Mucosa of gallbladder (tissue), 1 donor: ENCODE measurements at regions not wholly inside any gene's neighbourhood (a gene's known extent, or its start where the extent isn't known, plus 50 kb on each side); places are given as distances from the start of the nearest gene placed in this dataset.

Experiments
- DNase-seq: peaks from one replicate; pipeline ENCODE4 v3.0.0-alpha.2; 2020; ENCODE audit warnings: low spot score
- donor health status: DM: no; HTN: no; CAD: no.

GRCh38 chr13:47044842-47045241, 148.0 kb upstream of the HTR2A start:
- no peak for DNase-seq

GRCh38 chr13:47039106-47039505, 142.3 kb upstream of the HTR2A start:
- DNase-seq, result no peak

GRCh38 chr13:47038188-47038587, 141.3 kb upstream of the HTR2A start:
- DNase-seq, result no peak

GRCh38 chr13:47036294-47037008, 139.6 kb upstream of the HTR2A start:
- no peak for DNase-seq

- DNase-seq, result no peak
These were observed 136.4 kb upstream of the HTR2A start for GRCh38 chr13:47033216-47033615.

GRCh38 chr13:47027780-47028437, 131.1 kb upstream of the HTR2A start:
- no peak for DNase-seq

- DNase-seq, result no peak
These were observed 129.1 kb upstream of the HTR2A start for GRCh38 chr13:47025791-47026447.

GRCh38 chr13:47019977-47020376, 123.1 kb upstream of the HTR2A start:
- no peak for DNase-seq

- no peak for DNase-seq
These were observed 120.6 kb upstream of the HTR2A start for GRCh38 chr13:47017476-47017875.

GRCh38 chr13:47008318-47008717, 111.5 kb upstream of the HTR2A start:
- DNase-seq, result no peak

GRCh38 chr13:47005756-47006414, 109.0 kb upstream of the HTR2A start:
- no peak for DNase-seq

- no peak for DNase-seq
These were observed 107.7 kb upstream of the HTR2A start for GRCh38 chr13:47004540-47004939.

GRCh38 chr13:47004027-47004426, 107.2 kb upstream of the HTR2A start:
- no peak for DNase-seq

GRCh38 chr13:47000165-47000564, 103.3 kb upstream of the HTR2A start:
- no peak for DNase-seq

- DNase-seq, result no peak
These were observed 99.6 kb upstream of the HTR2A start for GRCh38 chr13:46996316-46997030.

GRCh38 chr13:46995874-46996273, 99.0 kb upstream of the HTR2A start:
- DNase-seq, result no peak

- DNase-seq, result no peak
These were observed 97.6 kb upstream of the HTR2A start for GRCh38 chr13:46994492-46994891.

- DNase-seq, result no peak
These were observed 95.6 kb upstream of the HTR2A start for GRCh38 chr13:46992383-46992952.

GRCh38 chr13:46983881-46984280, 87.0 kb upstream of the HTR2A start:
- DNase-seq, result no peak

- no peak for DNase-seq
These were observed 86.2 kb upstream of the HTR2A start for GRCh38 chr13:46982856-46983582.

GRCh38 chr13:46975173-46975572, 78.3 kb upstream of the HTR2A start:
- no peak for DNase-seq
